Kidney (tissue), 13 donors: ENCODE measurements at regions not wholly inside any gene's neighbourhood (a gene's known extent, or its start where the extent isn't known, plus 50 kb on each side); places are given as distances from the start of the nearest gene placed in this dataset.

Experiments used
- DNase-seq, 5 donors: peaks; one replicate each; pipeline ENCODE4 v3.0.0-alpha.2; 2013 to 2020
- FAIRE-seq: peaks from 2 replicates; lab custom pipeline; 2012; peaks lifted over from hg19 to GRCh38; lab: Jason Lieb, UNC
- H3K27ac ChIP-seq, 2 donors: one replicate each; pipeline ENCODE4 v1.7.0; 2013; ENCODE audit warnings: low read depth in 2 of 2, low read length in 2 of 2, inconsistent platforms in 1 of 2
- H3K27me3 ChIP-seq: one replicate; pipeline ENCODE4 v1.7.1; 2013; ENCODE audit warnings: low read length, inconsistent platforms; ENCODE audit not compliant: control insufficient read depth, insufficient read depth
- H3K36me3 ChIP-seq, 3 donors: one replicate each; pipeline versions ENCODE4 v1.7.0 to v1.7.1; 2013; ENCODE audit warnings: low read length in 3 of 3, control low read depth in 1 of 3, inconsistent platforms in 1 of 3; ENCODE audit not compliant: insufficient read depth in 3 of 3, control insufficient read depth in 2 of 3
- H3K4me1 ChIP-seq, 3 donors: one replicate each; pipeline versions ENCODE4 v1.7.0 to v1.7.1; 2013; ENCODE audit warnings: low read length in 3 of 3, inconsistent platforms in 1 of 3, low read depth in 1 of 3; ENCODE audit not compliant: control insufficient read depth in 2 of 3, insufficient read depth in 2 of 3
- H3K4me3 ChIP-seq, 3 donors: one replicate each; pipeline versions ENCODE4 v1.7.0 to v1.8.1; 2013; ENCODE audit warnings: low read length in 3 of 3, control low read depth in 1 of 3, inconsistent platforms in 1 of 3
- H3K9ac ChIP-seq, 3 donors: one replicate each; pipeline versions ENCODE4 v1.7.0 to v1.7.1; 2013; ENCODE audit warnings: low read length in 3 of 3, control low read depth in 1 of 3, inconsistent platforms in 1 of 3
- H3K9me3 ChIP-seq, 3 donors: one replicate each; pipeline versions ENCODE4 v1.7.0 to v1.7.1; 2013; ENCODE audit warnings: low read length in 3 of 3, control low read depth in 1 of 3, inconsistent platforms in 1 of 3; ENCODE audit not compliant: control insufficient read depth in 2 of 3, insufficient read depth in 1 of 3
- intact Hi-C: fragments of 100-400 bp; cut with DNase I; formaldehyde crosslinking; loops from one replicate; pipeline ENCODE4 v1.11.1; 2022
- TF ChIP-seq, protein P1 (sequence below): IDR thresholded peaks from 3 replicates; pipeline ENCODE4 v1.5.1; 2012; ENCODE audit warnings: mild to moderate bottlenecking, moderate library complexity, borderline replicate concordance; ENCODE audit not compliant: insufficient read depth; ENCODE audit errors: extremely low read depth
- donor health status: control.
- donor health status: control.
- donor health status: control.
- donor health status: control.
- donor health status: control.
- donor health status: DM: yes; HTN: yes; CAD: no.
- donor health status: Normal renal cell carcinoma (clear cell type).

DNA sequence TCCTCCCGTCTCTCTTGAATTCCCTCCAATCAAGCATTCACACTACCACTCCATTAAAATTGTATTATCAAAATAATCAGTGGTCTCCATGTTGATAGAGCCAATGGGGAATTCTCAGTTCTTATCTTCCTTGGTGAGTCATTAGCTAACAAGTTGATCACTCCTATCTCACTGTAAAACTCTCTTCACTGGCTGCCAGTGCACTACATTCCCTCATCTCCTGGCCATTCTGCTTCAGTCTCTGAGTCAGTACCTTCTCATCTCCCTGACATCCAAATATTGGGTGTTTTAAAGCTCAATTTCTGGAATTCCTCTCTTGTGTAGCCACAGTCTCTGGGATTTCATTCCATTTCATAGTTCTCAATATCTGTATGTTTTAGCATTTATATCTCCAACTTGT, 175.2 kb downstream of the ALDH1A2 start:
- intact Hi-C loops: no loop called here
- peaks cover 0 to 3% (median 0%) of the 10 kb centered on the region in 3 donors for H3K9me3 ChIP-seq
- H3K4me3 ChIP-seq: no peak overlapping the region
- no peak overlapping the region for H3K27ac ChIP-seq
- no peaks in the 10 kb centered on the region for H3K4me1 ChIP-seq
- no peak for FAIRE-seq
- H3K9ac ChIP-seq: no peak overlapping the region
- no peaks in the 10 kb centered on the region for H3K27me3 ChIP-seq
- H3K36me3 ChIP-seq: no peaks in the 10 kb centered on the region
- TF ChIP-seq, protein P1, sequence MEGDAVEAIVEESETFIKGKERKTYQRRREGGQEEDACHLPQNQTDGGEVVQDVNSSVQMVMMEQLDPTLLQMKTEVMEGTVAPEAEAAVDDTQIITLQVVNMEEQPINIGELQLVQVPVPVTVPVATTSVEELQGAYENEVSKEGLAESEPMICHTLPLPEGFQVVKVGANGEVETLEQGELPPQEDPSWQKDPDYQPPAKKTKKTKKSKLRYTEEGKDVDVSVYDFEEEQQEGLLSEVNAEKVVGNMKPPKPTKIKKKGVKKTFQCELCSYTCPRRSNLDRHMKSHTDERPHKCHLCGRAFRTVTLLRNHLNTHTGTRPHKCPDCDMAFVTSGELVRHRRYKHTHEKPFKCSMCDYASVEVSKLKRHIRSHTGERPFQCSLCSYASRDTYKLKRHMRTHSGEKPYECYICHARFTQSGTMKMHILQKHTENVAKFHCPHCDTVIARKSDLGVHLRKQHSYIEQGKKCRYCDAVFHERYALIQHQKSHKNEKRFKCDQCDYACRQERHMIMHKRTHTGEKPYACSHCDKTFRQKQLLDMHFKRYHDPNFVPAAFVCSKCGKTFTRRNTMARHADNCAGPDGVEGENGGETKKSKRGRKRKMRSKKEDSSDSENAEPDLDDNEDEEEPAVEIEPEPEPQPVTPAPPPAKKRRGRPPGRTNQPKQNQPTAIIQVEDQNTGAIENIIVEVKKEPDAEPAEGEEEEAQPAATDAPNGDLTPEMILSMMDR: no peak
- no peak for DNase-seq

DNA sequence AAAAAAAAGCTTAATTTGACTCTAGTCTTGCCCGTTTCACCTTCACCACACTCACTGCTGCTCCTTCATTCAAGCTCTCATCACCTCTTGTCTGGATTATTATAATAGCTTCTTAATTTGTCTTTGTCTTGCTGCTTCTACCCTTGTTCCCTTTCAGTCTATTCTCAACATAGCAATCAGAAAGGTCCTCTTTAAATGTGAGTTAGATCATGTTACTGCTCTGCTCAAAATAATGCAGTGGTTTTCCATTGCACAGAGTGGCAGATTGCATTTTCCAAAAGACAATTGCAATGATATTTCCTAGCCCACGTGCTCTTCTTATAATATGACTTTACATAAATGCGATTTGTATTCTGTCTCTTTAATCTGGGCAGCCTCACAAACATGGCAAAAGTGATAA, 174.6 kb downstream of the ALDH1A2 start:
- no peak overlapping the region for H3K27ac ChIP-seq
- H3K4me1 ChIP-seq: no peaks in the 10 kb centered on the region
- peaks cover 0 to 3% (median 0%) of the 10 kb centered on the region in 3 donors for H3K9me3 ChIP-seq
- no peaks in the 10 kb centered on the region for H3K36me3 ChIP-seq
- no peak overlapping the region for H3K4me3 ChIP-seq
- no peaks in the 10 kb centered on the region for H3K27me3 ChIP-seq
- DNase-seq (no peak), FAIRE-seq (no peak)
- no peak overlapping the region for H3K9ac ChIP-seq
- TF ChIP-seq, protein P1: no peak
- intact Hi-C loops: no loop called here

DNA sequence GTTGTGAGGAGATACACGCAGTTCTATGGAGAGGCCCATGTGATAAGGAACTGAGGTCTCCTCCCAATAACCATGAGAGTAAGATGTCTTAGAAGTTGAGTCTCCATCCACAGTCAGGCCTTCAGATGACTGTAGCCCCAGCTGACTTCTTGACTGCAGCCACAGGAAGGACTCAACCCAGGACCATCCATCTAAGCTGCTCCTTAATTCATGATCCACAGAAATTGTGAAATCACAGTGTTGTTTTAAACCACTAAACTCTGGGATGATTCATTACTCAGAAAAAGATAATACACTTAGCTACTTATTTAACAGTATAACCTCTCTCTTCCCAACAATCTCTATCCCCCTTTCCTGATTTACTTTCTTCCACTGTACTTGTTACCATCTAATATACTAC, 173.3 kb downstream of the ALDH1A2 start:
- Histone ChIP-seq H3K4me1 (no peaks in the 10 kb centered on the region), H3K27me3 (no peaks in the 10 kb centered on the region), H3K36me3 (no peaks in the 10 kb centered on the region), H3K9me3 (peaks cover 0 to 3% (median 0%) of the 10 kb centered on the region in 3 donors), H3K27ac (no peak overlapping the region), H3K9ac (no peak overlapping the region), H3K4me3 (no peak overlapping the region)
- TF ChIP-seq, protein P1: no peak
- intact Hi-C loops: no loop called here
- FAIRE-seq (no peak), DNase-seq (no peak)

DNA sequence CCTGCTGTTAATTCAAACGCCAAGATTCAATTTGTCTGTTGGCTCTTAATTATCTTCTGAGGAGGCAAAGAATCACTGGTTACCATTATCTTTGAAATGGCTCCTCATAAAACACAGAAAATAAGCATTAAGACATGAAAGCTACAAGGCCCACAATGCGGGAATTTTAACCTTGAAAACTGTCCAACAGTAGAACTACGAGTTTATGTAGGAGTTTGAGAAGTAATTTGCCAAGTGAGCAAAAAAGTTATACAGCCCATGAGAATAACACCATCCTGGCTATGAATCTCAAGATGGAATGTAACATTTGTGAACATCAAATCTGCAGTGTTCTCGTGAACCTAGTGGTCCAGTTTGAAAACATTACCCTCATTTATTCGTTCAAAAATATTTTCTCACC, 172.5 kb downstream of the ALDH1A2 start:
- FAIRE-seq: no peak

More for the DNA sequence above, 172.5 kb downstream of the ALDH1A2 start:
- Histone ChIP-seq H3K4me3 (no peak overlapping the region), H3K4me1 (no peaks in the 10 kb centered on the region), H3K27me3 (no peaks in the 10 kb centered on the region), H3K36me3 (no peaks in the 10 kb centered on the region), H3K27ac (no peak overlapping the region), H3K9ac (no peak overlapping the region), H3K9me3 (peaks cover 0 to 3% (median 0%) of the 10 kb centered on the region in 3 donors)
- no peak for DNase-seq
- intact Hi-C loops: no loop called here
- TF ChIP-seq, protein P1: no peak
